ENCODE measurements at regions not wholly inside any gene's neighbourhood (a gene's known extent, or its start where the extent isn't known, plus 50 kb on each side); places are given as distances from the start of the nearest gene placed in this dataset.

DNA sequence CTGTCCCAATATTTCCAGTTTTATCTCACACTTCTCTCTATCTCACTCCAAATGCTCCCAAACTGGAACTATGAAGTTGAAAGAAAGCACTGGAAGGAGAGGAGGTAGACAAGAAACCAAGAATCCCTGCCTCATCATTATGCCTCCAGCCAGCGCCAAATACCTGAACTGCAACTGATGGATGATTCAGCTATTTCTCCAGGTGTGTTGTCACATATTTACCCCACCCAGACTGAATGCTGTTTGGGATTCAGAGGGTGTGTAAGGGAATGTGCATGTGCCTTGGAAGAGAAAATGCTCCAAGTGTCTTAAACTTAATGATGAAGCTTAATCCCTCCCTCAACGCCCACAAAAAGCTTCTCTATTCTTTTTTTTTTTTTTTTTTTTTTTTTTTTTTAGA is 269.5 kb upstream of the ATP11B start:
- no peaks in the 10 kb centered on the region for H3K4me1 Mint-ChIP-seq
- no peak for ATAC-seq (ENCODE audit: low read depth)
- H3K9me3 Mint-ChIP-seq (ENCODE audit: insufficient read depth) = no peaks in the 10 kb centered on the region
- no peak overlapping the region for H3K27ac Mint-ChIP-seq
- no CpG with 5 or more reads among the region's 2 CpGs for WGBS (ENCODE audit: insufficient coverage)
- H4K20me1 ChIP-seq (ENCODE audit: control insufficient read depth, insufficient read depth, low read length, poor library complexity, severe bottlenecking) = no peaks in the 10 kb centered on the region
- no peak overlapping the region for H3K27ac ChIP-seq (ENCODE audit: low read length in 2 of 2)
- POLR2A ChIA-PET = interaction anchor here (0.6 kb wide), 1 partner anchor 9 kb away, joined by 5 read pairs; no protein-coding TSS in a partner anchor
- no peak overlapping the region for H3K4me3 Mint-ChIP-seq
- CTCF ChIA-PET = no interaction called here
- H3K4me2 ChIP-seq (replicated peaks; ENCODE audit: low read depth, low read length, poor library complexity, severe bottlenecking) = no peak overlapping the region
- no peaks in the 10 kb centered on the region for H3K36me3 ChIP-seq (replicated peaks in 1 of 2; ENCODE audit: control extremely low read depth in 1 of 2, control insufficient read depth in 1 of 2, extremely low read depth in 1 of 2, insufficient read depth in 2 of 2, low read length in 1 of 2)
- TF ChIP-seq, protein P1, sequence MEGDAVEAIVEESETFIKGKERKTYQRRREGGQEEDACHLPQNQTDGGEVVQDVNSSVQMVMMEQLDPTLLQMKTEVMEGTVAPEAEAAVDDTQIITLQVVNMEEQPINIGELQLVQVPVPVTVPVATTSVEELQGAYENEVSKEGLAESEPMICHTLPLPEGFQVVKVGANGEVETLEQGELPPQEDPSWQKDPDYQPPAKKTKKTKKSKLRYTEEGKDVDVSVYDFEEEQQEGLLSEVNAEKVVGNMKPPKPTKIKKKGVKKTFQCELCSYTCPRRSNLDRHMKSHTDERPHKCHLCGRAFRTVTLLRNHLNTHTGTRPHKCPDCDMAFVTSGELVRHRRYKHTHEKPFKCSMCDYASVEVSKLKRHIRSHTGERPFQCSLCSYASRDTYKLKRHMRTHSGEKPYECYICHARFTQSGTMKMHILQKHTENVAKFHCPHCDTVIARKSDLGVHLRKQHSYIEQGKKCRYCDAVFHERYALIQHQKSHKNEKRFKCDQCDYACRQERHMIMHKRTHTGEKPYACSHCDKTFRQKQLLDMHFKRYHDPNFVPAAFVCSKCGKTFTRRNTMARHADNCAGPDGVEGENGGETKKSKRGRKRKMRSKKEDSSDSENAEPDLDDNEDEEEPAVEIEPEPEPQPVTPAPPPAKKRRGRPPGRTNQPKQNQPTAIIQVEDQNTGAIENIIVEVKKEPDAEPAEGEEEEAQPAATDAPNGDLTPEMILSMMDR (IDR thresholded peaks at IDR 0.05) = no peak
- no peak for TF ChIP-seq EZH2 (IDR thresholded peaks at IDR 0.05; ENCODE audit: borderline replicate concordance, insufficient read depth, low read depth, low read length, poor library complexity, severe bottlenecking)
- H2AFZ ChIP-seq (ENCODE audit: insufficient read depth, low read depth, low read length, poor library complexity, severe bottlenecking) = no peak overlapping the region
- no peaks in the 10 kb centered on the region for H3K79me2 ChIP-seq (ENCODE audit: control insufficient read depth, insufficient read depth, low read length)
- peaks cover 4% of the 10 kb centered on the region for H3K27me3 Mint-ChIP-seq
- no peaks in the 10 kb centered on the region for H3K4me1 ChIP-seq (ENCODE audit: control insufficient read depth in 2 of 2, insufficient read depth in 2 of 2, low read length in 2 of 2)
- H3K27me3 ChIP-seq (replicated peaks in 1 of 4; ENCODE audit: control extremely low read depth in 1 of 4, control insufficient read depth in 3 of 4, insufficient read depth in 4 of 4, low read length in 3 of 4) = no peaks in the 10 kb centered on the region
- intact Hi-C loops (cut with micrococcal nuclease) = no loop called here
- peaks cover 0 to 2% (median 0%) of the 10 kb centered on the region in 3 donors for H3K9me3 ChIP-seq (ENCODE audit: control extremely low read depth in 1 of 3, control insufficient read depth in 2 of 3, insufficient read depth in 1 of 3, low read length in 2 of 3)
- no peak overlapping the region for H3K9ac ChIP-seq (ENCODE audit: low read length)
- no peak overlapping the region for H3K4me3 ChIP-seq (ENCODE audit: control extremely low read depth in 1 of 5, extremely low read depth in 1 of 5, insufficient read depth in 1 of 5, low read depth in 2 of 5, low read length in 4 of 5)
- no peak for DNase-seq

DNA sequence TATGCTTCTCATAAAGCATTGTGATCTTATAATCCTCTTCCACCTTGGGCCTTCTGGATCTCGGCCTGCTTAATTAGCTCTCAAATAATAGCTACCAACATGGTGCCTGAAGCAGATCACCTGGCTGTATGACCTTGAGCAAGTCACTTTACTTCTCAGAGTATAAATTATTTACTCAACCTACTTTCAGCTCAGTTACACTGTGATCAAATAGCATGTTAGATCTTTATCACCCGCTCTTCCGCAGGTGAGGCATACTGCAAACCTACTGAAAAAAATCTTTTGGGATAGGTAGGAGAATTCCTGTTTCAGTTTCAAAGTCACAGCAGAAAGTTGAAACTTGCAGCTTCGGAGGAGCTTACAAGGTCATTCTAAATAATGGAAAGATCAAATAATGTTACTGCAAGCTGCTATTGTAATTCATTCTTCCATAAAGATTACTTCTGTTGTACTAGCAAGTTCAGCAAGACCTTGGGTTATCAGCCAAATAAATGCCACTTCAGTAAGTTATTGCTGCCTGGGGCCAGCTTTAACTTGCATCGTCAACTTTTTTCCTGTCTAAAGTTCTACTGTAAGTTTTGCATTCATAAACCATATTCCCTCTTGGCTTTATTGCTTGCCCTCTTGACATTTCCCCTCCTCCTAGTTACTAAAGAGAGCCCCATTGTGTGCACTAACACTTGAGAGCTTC is 268.4 kb upstream of the ATP11B start:
- H3K4me3 Mint-ChIP-seq = no peak overlapping the region
- 72% methylated on average over 4 of the region's 5 CpGs for WGBS (ENCODE audit: insufficient coverage)
- Histone ChIP-seq H4K20me1 (ENCODE audit: control insufficient read depth, insufficient read depth, low read length, poor library complexity, severe bottlenecking) (no peaks in the 10 kb centered on the region), H3K27ac (ENCODE audit: low read length in 2 of 2) (no peak overlapping the region), H3K79me2 (ENCODE audit: control insufficient read depth, insufficient read depth, low read length) (no peaks in the 10 kb centered on the region), H3K9ac (ENCODE audit: low read length) (no peak overlapping the region), H3K4me3 (ENCODE audit: control extremely low read depth in 1 of 5, extremely low read depth in 1 of 5, insufficient read depth in 1 of 5, low read depth in 2 of 5, low read length in 4 of 5) (no peak overlapping the region), H3K4me1 (ENCODE audit: control insufficient read depth in 2 of 2, insufficient read depth in 2 of 2, low read length in 2 of 2) (no peaks in the 10 kb centered on the region), H3K4me2 (replicated peaks; ENCODE audit: low read depth, low read length, poor library complexity, severe bottlenecking) (no peak overlapping the region), H3K9me3 (ENCODE audit: control extremely low read depth in 1 of 3, control insufficient read depth in 2 of 3, insufficient read depth in 1 of 3, low read length in 2 of 3) (peaks cover 0 to 2% (median 0%) of the 10 kb centered on the region in 3 donors), H2AFZ (ENCODE audit: insufficient read depth, low read depth, low read length, poor library complexity, severe bottlenecking) (no peak overlapping the region), H3K27me3 (replicated peaks in 1 of 4; ENCODE audit: control extremely low read depth in 1 of 4, control insufficient read depth in 3 of 4, insufficient read depth in 4 of 4, low read length in 3 of 4) (no peaks in the 10 kb centered on the region), H3K36me3 (replicated peaks in 1 of 2; ENCODE audit: control extremely low read depth in 1 of 2, control insufficient read depth in 1 of 2, extremely low read depth in 1 of 2, insufficient read depth in 2 of 2, low read length in 1 of 2) (no peaks in the 10 kb centered on the region)
- TF ChIP-seq EZH2 (IDR thresholded peaks at IDR 0.05; ENCODE audit: borderline replicate concordance, insufficient read depth, low read depth, low read length, poor library complexity, severe bottlenecking) = no peak
- TF ChIP-seq, protein P1 (IDR thresholded peaks at IDR 0.05) = no peak
- ATAC-seq (ENCODE audit: low read depth) (no peak), DNase-seq (no peak)
- peaks cover 4% of the 10 kb centered on the region for H3K27me3 Mint-ChIP-seq
- H3K4me1 Mint-ChIP-seq = no peaks in the 10 kb centered on the region
- CTCF ChIA-PET = no interaction called here
- intact Hi-C loops (cut with micrococcal nuclease) = no loop called here
- H3K27ac Mint-ChIP-seq = no peak overlapping the region
- no peaks in the 10 kb centered on the region for H3K9me3 Mint-ChIP-seq (ENCODE audit: insufficient read depth)
- POLR2A ChIA-PET = no interaction called here
